ENCODE measurements at regions not wholly inside any gene's neighbourhood (a gene's known extent, or its start where the extent isn't known, plus 50 kb on each side); places are given as distances from the start of the nearest gene placed in this dataset.
"Not testable (repeated sequence)": the region's sequence is repeated elsewhere in the genome, so short reads cannot be mapped to it uniquely, and the experiment has no call there.

GRCh38 chr22:22345781-22346180 is 101.2 kb downstream of the VPREB1 start:
- H3K4me3 ChIP-seq (ENCODE audit: low read depth, low read length) = no peak overlapping the region

- no peak overlapping the region for H3K4me3 ChIP-seq (ENCODE audit: low read depth, low read length)
These were observed 102.0 kb downstream of the VPREB1 start for GRCh38 chr22:22346401-22347107.

- H3K4me3 ChIP-seq (ENCODE audit: low read depth, low read length) = no peak overlapping the region
These were observed 103.7 kb downstream of the VPREB1 start for GRCh38 chr22:22348127-22348814.

GRCh38 chr22:22348815-22349454 is 104.3 kb downstream of the VPREB1 start:
- H3K4me3 ChIP-seq (ENCODE audit: low read depth, low read length) = no peak overlapping the region

GRCh38 chr22:22349455-22349836 is 104.9 kb downstream of the VPREB1 start:
- no peak overlapping the region for H3K4me3 ChIP-seq (ENCODE audit: low read depth, low read length)

GRCh38 chr22:22351366-22351765 is 106.8 kb downstream of the VPREB1 start:
- H3K4me3 ChIP-seq (ENCODE audit: low read depth, low read length) = no peak overlapping the region

GRCh38 chr22:22352371-22352999 is 107.9 kb downstream of the VPREB1 start:
- H3K4me3 ChIP-seq (ENCODE audit: low read depth, low read length) = no peak overlapping the region

- H3K4me3 ChIP-seq (ENCODE audit: low read depth, low read length) = no peak overlapping the region
These were observed 110.7 kb downstream of the VPREB1 start for GRCh38 chr22:22355096-22355834.

- H3K4me3 ChIP-seq (ENCODE audit: low read depth, low read length) = no peak overlapping the region
These were observed 112.7 kb downstream of the VPREB1 start for GRCh38 chr22:22357024-22357883.

GRCh38 chr22:22358152-22358551 is 113.6 kb downstream of the VPREB1 start:
- no peak overlapping the region for H3K4me3 ChIP-seq (ENCODE audit: low read depth, low read length)

- H3K4me3 ChIP-seq (ENCODE audit: low read depth, low read length) = no peak overlapping the region
These were observed 114.1 kb downstream of the VPREB1 start for GRCh38 chr22:22358686-22359085.

- H3K4me3 ChIP-seq (ENCODE audit: low read depth, low read length) = no peak overlapping the region
These were observed 114.9 kb downstream of the VPREB1 start for GRCh38 chr22:22359465-22359864.

- H3K4me3 ChIP-seq (ENCODE audit: low read depth, low read length) = no peak overlapping the region
These were observed 115.4 kb downstream of the VPREB1 start for GRCh38 chr22:22360014-22360413.

- no peak overlapping the region for H3K4me3 ChIP-seq (ENCODE audit: low read depth, low read length)
These were observed 117.7 kb downstream of the VPREB1 start for GRCh38 chr22:22362311-22362710.

- H3K4me3 ChIP-seq (ENCODE audit: low read depth, low read length) = no peak overlapping the region
These were observed 118.3 kb downstream of the VPREB1 start for GRCh38 chr22:22362936-22363335.

- H3K4me3 ChIP-seq (ENCODE audit: low read depth, low read length) = no peak overlapping the region
These were observed 119.6 kb downstream of the VPREB1 start for GRCh38 chr22:22364207-22364606.

- no peak overlapping the region for H3K4me3 ChIP-seq (ENCODE audit: low read depth, low read length)
These were observed 122.0 kb downstream of the VPREB1 start for GRCh38 chr22:22366537-22366936.

- H3K4me3 ChIP-seq (ENCODE audit: low read depth, low read length) = no peak overlapping the region
These were observed 123.9 kb downstream of the VPREB1 start for GRCh38 chr22:22368516-22368915.

- not testable (repeated sequence) for H3K4me3 ChIP-seq (ENCODE audit: low read depth, low read length)
These were observed 124.8 kb downstream of the VPREB1 start for GRCh38 chr22:22369219-22369963.

- no peak overlapping the region for H3K4me3 ChIP-seq (ENCODE audit: low read depth, low read length)
These were observed 125.3 kb downstream of the VPREB1 start for GRCh38 chr22:22369964-22370270.
